ENCODE measurements at regions not wholly inside any gene's neighbourhood (a gene's known extent, or its start where the extent isn't known, plus 50 kb on each side); places are given as distances from the start of the nearest gene placed in this dataset.
A peak's percentile ranks its signal among the peaks of the same experiment; 100 is the strongest.

- no peak for TF ChIP-seq SUZ12 (IDR thresholded peaks at IDR 0.05; ENCODE audit: extremely low read depth, insufficient read depth, insufficient read length)
- TF ChIP-seq ZNF274 (IDR thresholded peaks at IDR 0.05; ENCODE audit: low read depth, low read length) = no peak
- no peak for TF ChIP-seq YY1 (IDR thresholded peaks at IDR 0.05; ENCODE audit: insufficient read depth, insufficient read length)
- peak; percentile 11 for DNase-seq (ENCODE audit: low read depth, low spot score)
These were observed 226.9 kb upstream of the SMIM31 start for GRCh38 chr4:164526933-164527583.

GRCh38 chr4:164529058-164529457, 224.9 kb upstream of the SMIM31 start:
- Histone ChIP-seq H3K27me3 (ENCODE audit: insufficient read depth, insufficient read length) (no peaks in the 10 kb centered on the region), H3K9me3 (ENCODE audit: insufficient read depth, low read length) (no peaks in the 10 kb centered on the region), H3K4me3 (ENCODE audit: insufficient read length, low read depth) (no peak overlapping the region), H3K9ac (ENCODE audit: insufficient read length, low read depth) (no peak overlapping the region), H3K36me3 (ENCODE audit: insufficient read depth, insufficient read length, low read length) (no peaks in the 10 kb centered on the region), H3K4me1 (ENCODE audit: insufficient read depth, insufficient read length) (no peaks in the 10 kb centered on the region)
- no peak for DNase-seq (ENCODE audit: low read depth, low spot score)
- TF ChIP-seq ZNF274 (IDR thresholded peaks at IDR 0.05; ENCODE audit: low read depth, low read length) (no peak), YY1 (IDR thresholded peaks at IDR 0.05; ENCODE audit: insufficient read depth, insufficient read length) (no peak), SUZ12 (IDR thresholded peaks at IDR 0.05; ENCODE audit: extremely low read depth, insufficient read depth, insufficient read length) (no peak)

More at GRCh38 chr4:164526933-164527583, 226.9 kb upstream of the SMIM31 start:
- Histone ChIP-seq H3K9me3 (ENCODE audit: insufficient read depth, low read length) (no peaks in the 10 kb centered on the region), H3K4me3 (ENCODE audit: insufficient read length, low read depth) (no peak overlapping the region), H3K9ac (ENCODE audit: insufficient read length, low read depth) (no peak overlapping the region), H3K4me1 (ENCODE audit: insufficient read depth, insufficient read length) (no peaks in the 10 kb centered on the region), H3K36me3 (ENCODE audit: insufficient read depth, insufficient read length, low read length) (no peaks in the 10 kb centered on the region), H3K27me3 (ENCODE audit: insufficient read depth, insufficient read length) (no peaks in the 10 kb centered on the region)

GRCh38 chr4:164529486-164529885, 224.4 kb upstream of the SMIM31 start:
- Histone ChIP-seq H3K9ac (ENCODE audit: insufficient read length, low read depth) (no peak overlapping the region), H3K36me3 (ENCODE audit: insufficient read depth, insufficient read length, low read length) (no peaks in the 10 kb centered on the region), H3K4me1 (ENCODE audit: insufficient read depth, insufficient read length) (no peaks in the 10 kb centered on the region), H3K4me3 (ENCODE audit: insufficient read length, low read depth) (no peak overlapping the region), H3K9me3 (ENCODE audit: insufficient read depth, low read length) (no peaks in the 10 kb centered on the region), H3K27me3 (ENCODE audit: insufficient read depth, insufficient read length) (no peaks in the 10 kb centered on the region)
- no peak for DNase-seq (ENCODE audit: low read depth, low spot score)
- TF ChIP-seq YY1 (IDR thresholded peaks at IDR 0.05; ENCODE audit: insufficient read depth, insufficient read length) (no peak), ZNF274 (IDR thresholded peaks at IDR 0.05; ENCODE audit: low read depth, low read length) (no peak), SUZ12 (IDR thresholded peaks at IDR 0.05; ENCODE audit: extremely low read depth, insufficient read depth, insufficient read length) (no peak)

GRCh38 chr4:164531336-164531735, 222.6 kb upstream of the SMIM31 start:
- H3K4me3 ChIP-seq (ENCODE audit: insufficient read length, low read depth) = no peak overlapping the region
- no peaks in the 10 kb centered on the region for H3K9me3 ChIP-seq (ENCODE audit: insufficient read depth, low read length)
- DNase-seq (ENCODE audit: low read depth, low spot score) = no peak
- H3K4me1 ChIP-seq (ENCODE audit: insufficient read depth, insufficient read length) = no peaks in the 10 kb centered on the region
- H3K36me3 ChIP-seq (ENCODE audit: insufficient read depth, insufficient read length, low read length) = no peaks in the 10 kb centered on the region
- TF ChIP-seq SUZ12 (IDR thresholded peaks at IDR 0.05; ENCODE audit: extremely low read depth, insufficient read depth, insufficient read length) (no peak), ZNF274 (IDR thresholded peaks at IDR 0.05; ENCODE audit: low read depth, low read length) (no peak)
- H3K27me3 ChIP-seq (ENCODE audit: insufficient read depth, insufficient read length) = no peaks in the 10 kb centered on the region
- no peak overlapping the region for H3K9ac ChIP-seq (ENCODE audit: insufficient read length, low read depth)

GRCh38 chr4:164536814-164537213, 217.1 kb upstream of the SMIM31 start:
- Histone ChIP-seq H3K9ac (ENCODE audit: insufficient read length, low read depth) (no peak overlapping the region), H3K9me3 (ENCODE audit: insufficient read depth, low read length) (peaks cover 13% of the 10 kb centered on the region; the same call in 1 of the 2 replicates), H3K36me3 (ENCODE audit: insufficient read depth, insufficient read length, low read length) (no peaks in the 10 kb centered on the region), H3K4me3 (ENCODE audit: insufficient read length, low read depth) (no peak overlapping the region), H3K4me1 (ENCODE audit: insufficient read depth, insufficient read length) (no peaks in the 10 kb centered on the region), H3K27me3 (ENCODE audit: insufficient read depth, insufficient read length) (no peaks in the 10 kb centered on the region)
- no peak for TF ChIP-seq ZNF274 (IDR thresholded peaks at IDR 0.05; ENCODE audit: low read depth, low read length)
- no peak for TF ChIP-seq SUZ12 (IDR thresholded peaks at IDR 0.05; ENCODE audit: extremely low read depth, insufficient read depth, insufficient read length)
- TF ChIP-seq YY1 (IDR thresholded peaks at IDR 0.05; ENCODE audit: insufficient read depth, insufficient read length) = no peak
- DNase-seq (ENCODE audit: low read depth, low spot score) = no peak

- H3K27me3 ChIP-seq (ENCODE audit: insufficient read depth, insufficient read length) = no peaks in the 10 kb centered on the region
- TF ChIP-seq SUZ12 (IDR thresholded peaks at IDR 0.05; ENCODE audit: extremely low read depth, insufficient read depth, insufficient read length) = no peak
These were observed 215.8 kb upstream of the SMIM31 start for GRCh38 chr4:164538097-164538496.

GRCh38 chr4:164540987-164541386, 212.9 kb upstream of the SMIM31 start:
- no peak for TF ChIP-seq YY1 (IDR thresholded peaks at IDR 0.05; ENCODE audit: insufficient read depth, insufficient read length)
- no peaks in the 10 kb centered on the region for H3K4me1 ChIP-seq (ENCODE audit: insufficient read depth, insufficient read length)

More at GRCh38 chr4:164538097-164538496, 215.8 kb upstream of the SMIM31 start:
- no peak for DNase-seq (ENCODE audit: low read depth, low spot score)
- Histone ChIP-seq H3K9ac (ENCODE audit: insufficient read length, low read depth) (no peak overlapping the region), H3K9me3 (ENCODE audit: insufficient read depth, low read length) (peaks cover 13% of the 10 kb centered on the region; the same call in 1 of the 2 replicates), H3K4me3 (ENCODE audit: insufficient read length, low read depth) (no peak overlapping the region), H3K4me1 (ENCODE audit: insufficient read depth, insufficient read length) (no peaks in the 10 kb centered on the region), H3K36me3 (ENCODE audit: insufficient read depth, insufficient read length, low read length) (no peaks in the 10 kb centered on the region)

More at GRCh38 chr4:164540987-164541386, 212.9 kb upstream of the SMIM31 start:
- DNase-seq (ENCODE audit: low read depth, low spot score) = no peak
- H3K9ac ChIP-seq (ENCODE audit: insufficient read length, low read depth) = no peak overlapping the region
- H3K36me3 ChIP-seq (ENCODE audit: insufficient read depth, insufficient read length, low read length) = no peaks in the 10 kb centered on the region
- no peak overlapping the region for H3K4me3 ChIP-seq (ENCODE audit: insufficient read length, low read depth)
- no peaks in the 10 kb centered on the region for H3K27me3 ChIP-seq (ENCODE audit: insufficient read depth, insufficient read length)
- peaks cover 13% of the 10 kb centered on the region; the same call in 1 of the 2 replicates for H3K9me3 ChIP-seq (ENCODE audit: insufficient read depth, low read length)

Measured in NT2/D1 (cell line).